H9 (cell line): ENCODE measurements at regions not wholly inside any gene's neighbourhood (a gene's known extent, or its start where the extent isn't known, plus 50 kb on each side); places are given as distances from the start of the nearest gene placed in this dataset.
A peak's percentile ranks its signal among the peaks of the same experiment; 100 is the strongest.

Source experiments
- DNase-seq: peaks from one replicate; pipeline ENCODE4 v3.0.0-alpha.2; 2017
- H2AFZ ChIP-seq: one replicate; pipeline ENCODE4 v1.6.1; 2013; ENCODE audit warnings: mild to moderate bottlenecking, low read length, control low read depth, moderate library complexity
- H2AK5ac ChIP-seq: 2 replicates; pipeline ENCODE4 v1.6.1; 2013; ENCODE audit warnings: low read length, control low read depth, mixed read lengths; ENCODE audit not compliant: insufficient read length
- H2BK120ac ChIP-seq: one replicate; pipeline ENCODE4 v1.6.1; 2013; ENCODE audit warnings: low read depth, mild to moderate bottlenecking, low read length, control low read depth, inconsistent platforms; ENCODE audit not compliant: poor library complexity, severe bottlenecking
- H2BK12ac ChIP-seq: 2 replicates; pipeline ENCODE4 v1.6.1; 2013; ENCODE audit warnings: low read length, control low read depth, mixed read lengths, low read depth; ENCODE audit not compliant: insufficient read length
- H2BK15ac ChIP-seq: 2 replicates; pipeline ENCODE4 v1.6.1; 2013; ENCODE audit warnings: low read depth, low read length, control low read depth
- H2BK20ac ChIP-seq: one replicate; pipeline ENCODE4 v1.6.1; 2013; ENCODE audit warnings: low read depth, mild to moderate bottlenecking, low read length, control low read depth, inconsistent platforms; ENCODE audit not compliant: poor library complexity, severe bottlenecking
- H2BK5ac ChIP-seq: 2 replicates; pipeline ENCODE4 v1.6.1; 2013; ENCODE audit warnings: low read length, control low read depth, mixed read lengths; ENCODE audit not compliant: insufficient read length
- H3K14ac ChIP-seq: 2 replicates; pipeline ENCODE4 v1.6.1; 2013; ENCODE audit warnings: low read length, control low read depth; ENCODE audit not compliant: insufficient read depth
- H3K18ac ChIP-seq: 2 replicates; pipeline ENCODE4 v1.6.1; 2013; ENCODE audit warnings: low read depth, mild to moderate bottlenecking, mixed read lengths, low read length, control low read depth; ENCODE audit not compliant: insufficient read length
- H3K23ac ChIP-seq: 2 replicates; pipeline ENCODE4 v1.6.1; 2013; ENCODE audit warnings: low read length, control low read depth, mixed read lengths, low read depth; ENCODE audit not compliant: insufficient read length
- H3K23me2 ChIP-seq: 2 replicates; pipeline ENCODE4 v1.6.1; 2013; ENCODE audit warnings: low read depth, mild to moderate bottlenecking, mixed read lengths, low read length, control low read depth; ENCODE audit not compliant: insufficient read length, poor library complexity, severe bottlenecking
- H3K27ac ChIP-seq: 2 replicates; pipeline ENCODE4 v1.5.1; 2013; ENCODE audit warnings: low read length, control low read depth, mixed read lengths, low read depth; ENCODE audit not compliant: insufficient read length
- H3K27me3 ChIP-seq: 2 replicates; pipeline ENCODE4 v1.6.1; 2013; ENCODE audit warnings: low read length, control low read depth, inconsistent platforms; ENCODE audit not compliant: insufficient read depth
- H3K4ac ChIP-seq: 2 replicates; pipeline ENCODE4 v1.6.1; 2013; ENCODE audit warnings: low read depth, mild to moderate bottlenecking, control low read depth, inconsistent platforms, low read length, moderate library complexity
- H3K4me1 ChIP-seq: 2 replicates; pipeline ENCODE4 v1.6.1; 2013; ENCODE audit warnings: low read length, control low read depth, inconsistent platforms; ENCODE audit not compliant: insufficient read depth
- H3K4me2 ChIP-seq: 2 replicates; pipeline ENCODE4 v1.6.1; 2013; ENCODE audit warnings: low read length, control low read depth, mixed read lengths; ENCODE audit not compliant: insufficient read length, insufficient read depth
- H3K56ac ChIP-seq: 2 replicates; pipeline ENCODE4 v1.6.1; 2013; ENCODE audit warnings: low read depth, mild to moderate bottlenecking, mixed read lengths, low read length, control low read depth; ENCODE audit not compliant: insufficient read length
- H3K79me1 ChIP-seq: 2 replicates; pipeline ENCODE4 v1.6.1; 2013; ENCODE audit warnings: low read depth, mild to moderate bottlenecking, moderate library complexity, low read length, control low read depth, inconsistent platforms; ENCODE audit not compliant: insufficient read depth, poor library complexity, severe bottlenecking
- H3K79me2 ChIP-seq: 2 replicates; pipeline ENCODE4 v1.6.1; 2013; ENCODE audit warnings: low read length, control low read depth, inconsistent platforms; ENCODE audit not compliant: insufficient read depth
- H3K9ac ChIP-seq: 2 replicates; pipeline ENCODE4 v1.6.1; 2013; ENCODE audit warnings: low read length, control low read depth, mixed read lengths; ENCODE audit not compliant: insufficient read length; ENCODE audit errors: extremely low read depth
- H3K9me3 ChIP-seq: one replicate; pipeline ENCODE4 v1.6.1; 2013; ENCODE audit warnings: low read depth, low read length, inconsistent platforms; ENCODE audit not compliant: control insufficient read depth
- H3T11ph ChIP-seq: one replicate; pipeline ENCODE4 v1.6.1; 2013; ENCODE audit warnings: mild to moderate bottlenecking, low read length, control low read depth, inconsistent platforms
- H4K20me1 ChIP-seq: one replicate; pipeline ENCODE4 v1.6.1; 2013; ENCODE audit not compliant: control insufficient read depth, insufficient read length, insufficient read depth
- H4K5ac ChIP-seq: 2 replicates; pipeline ENCODE4 v1.6.1; 2013; ENCODE audit warnings: low read depth, mild to moderate bottlenecking, mixed read lengths, low read length, control low read depth; ENCODE audit not compliant: insufficient read length
- H4K8ac ChIP-seq: replicated peaks from 2 replicates; pipeline ENCODE4 v1.6.1; 2013; ENCODE audit warnings: low read length, control low read depth, mixed read lengths, low read depth; ENCODE audit not compliant: insufficient read length
- H4K91ac ChIP-seq: 2 replicates; pipeline ENCODE4 v1.6.1; 2013; ENCODE audit warnings: low read depth, mild to moderate bottlenecking, moderate library complexity, mixed read lengths, low read length, control low read depth; ENCODE audit not compliant: insufficient read length
- H3K27ac Mint-ChIP-seq, 3 experiments: 2 replicates in 2 of 3; 3 replicates in 1 of 3; pipeline ENCODE4 v1.8.0; 2020 to 2021; ENCODE audit warnings: mixed read lengths in 3 of 3, mild to moderate bottlenecking in 1 of 3, moderate library complexity in 1 of 3
- H3K27me3 Mint-ChIP-seq: 2 replicates; pipeline ENCODE4 v1.8.0; 2021; ENCODE audit warnings: low read depth, mild to moderate bottlenecking, moderate library complexity, mixed read lengths
- H3K36me3 Mint-ChIP-seq, 3 experiments: 2 replicates in 2 of 3; 3 replicates in 1 of 3; pipeline ENCODE4 v1.8.0; 2020 to 2021; ENCODE audit warnings: low read depth in 3 of 3, mixed read lengths in 3 of 3; ENCODE audit not compliant: insufficient read depth in 1 of 3
- H3K4me1 Mint-ChIP-seq, 2 experiments: 2 replicates each; pipeline ENCODE4 v1.8.0; 2020; ENCODE audit warnings: mixed read lengths in 2 of 2
- H3K4me3 Mint-ChIP-seq, 2 experiments: 2 replicates in 1 of 2; 3 replicates in 1 of 2; pipeline ENCODE4 v1.8.0; 2020 to 2021; ENCODE audit warnings: mild to moderate bottlenecking in 2 of 2, mixed read lengths in 2 of 2, moderate library complexity in 1 of 2
- H3K9me3 Mint-ChIP-seq, 2 experiments: 2 replicates in 1 of 2; 3 replicates in 1 of 2; pipeline ENCODE4 v1.8.0; 2020; ENCODE audit warnings: mild to moderate bottlenecking in 2 of 2, mixed read lengths in 2 of 2, moderate library complexity in 1 of 2
- CTCF ChIP-seq: fragments of 200-600 bp; sonication (generic); conservative IDR thresholded peaks from 3 replicates; pipeline ENCODE4 v1.8.0; 2021; ENCODE audit warnings: antibody characterized with exemption, mild to moderate bottlenecking
- WGBS: extraction: QIAGEN DNeasy Blood & Tissue Kit; methylation state at CpG from one replicate; pipeline ENCODE4 v1.1.7; 2013; ENCODE audit warnings: missing lambda C conversion rate, low lambda C conversion rate, mixed read lengths; ENCODE audit not compliant: insufficient read length; ENCODE audit errors: extremely low coverage; 5-methylcytosine and 5-hydroxymethylcytosine counted together

DNA sequence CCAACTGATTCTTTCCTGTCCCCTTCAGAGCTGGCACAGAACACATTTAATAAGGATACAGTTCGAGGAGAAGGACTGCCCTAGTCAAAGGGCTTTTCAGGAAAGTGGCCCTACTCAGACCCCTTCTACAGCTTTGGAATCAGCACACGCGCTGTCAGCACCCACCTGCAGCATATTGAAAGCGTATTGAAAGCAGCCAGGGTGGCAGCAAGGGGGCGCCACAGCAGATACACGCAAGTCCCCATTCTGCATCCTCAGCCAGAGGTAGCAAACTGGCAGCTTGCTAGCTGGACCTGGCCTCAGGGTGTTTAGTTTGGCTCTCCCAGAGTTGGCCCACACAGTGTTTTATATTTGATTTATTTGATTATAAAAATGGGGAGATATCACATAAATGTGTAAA is 101.0 kb upstream of the NT5C1B start:
- no peaks in the 10 kb centered on the region; a peak in 1 of 4 replicates for H3K4me1 Mint-ChIP-seq
- DNase-seq: peak; percentile 85

More for the DNA sequence above, 101.0 kb upstream of the NT5C1B start:
- H2AK5ac ChIP-seq: no peak overlapping the region
- H3K9me3 Mint-ChIP-seq: no peaks in the 10 kb centered on the region
- H3K23me2 ChIP-seq: no peaks in the 10 kb centered on the region
- H2BK20ac ChIP-seq: no peak overlapping the region
- H3K79me1 ChIP-seq: no peaks in the 10 kb centered on the region
- no peak overlapping the region for H3K9ac ChIP-seq
- no peak overlapping the region for H3K27ac ChIP-seq
- H3K9me3 ChIP-seq: no peaks in the 10 kb centered on the region
- TF ChIP-seq CTCF: peak; percentile 89
- H3K56ac ChIP-seq: no peak overlapping the region
- no peaks in the 10 kb centered on the region for H4K20me1 ChIP-seq
- H3K18ac ChIP-seq: no peak overlapping the region
- no peak overlapping the region for H2BK5ac ChIP-seq
- no peak overlapping the region for H2BK15ac ChIP-seq
- H3T11ph ChIP-seq: no peak overlapping the region
- H2BK120ac ChIP-seq: no peak overlapping the region
- no peak overlapping the region for H4K91ac ChIP-seq
- no peak overlapping the region for H3K4ac ChIP-seq
- H3K27ac Mint-ChIP-seq: no peak overlapping the region
- no peak overlapping the region for H3K4me3 Mint-ChIP-seq
- no peak overlapping the region for H4K5ac ChIP-seq
- H3K23ac ChIP-seq: no peak overlapping the region
- no peak overlapping the region for H4K8ac ChIP-seq
- H3K4me2 ChIP-seq: no peak overlapping the region
- H3K27me3 Mint-ChIP-seq: peaks cover 4% of the 10 kb centered on the region; the same call in 1 of the 2 replicates
- no peak overlapping the region for H3K14ac ChIP-seq
- H3K79me2 ChIP-seq: no peaks in the 10 kb centered on the region
- no peaks in the 10 kb centered on the region for H3K27me3 ChIP-seq
- H3K36me3 Mint-ChIP-seq: no peaks in the 10 kb centered on the region
- WGBS: no CpG with 5 or more reads among the region's 6 CpGs
- H3K4me1 ChIP-seq: no peaks in the 10 kb centered on the region
- no peak overlapping the region for H2BK12ac ChIP-seq
- H2AFZ ChIP-seq: no peak overlapping the region
